ENCODE measurements at regions not wholly inside any gene's neighbourhood (a gene's known extent, or its start where the extent isn't known, plus 50 kb on each side); places are given as distances from the start of the nearest gene placed in this dataset.

GRCh38 chr2:52956118-52956517 lies 811.5 kb upstream of the CHAC2 start:
- no peaks in the 10 kb centered on the region for H3K27me3 ChIP-seq
- no peaks in the 10 kb centered on the region for H4K20me1 ChIP-seq (ENCODE audit: insufficient read depth, poor library complexity, severe bottlenecking)
- no peak overlapping the region for H3K27ac ChIP-seq
- TF ChIP-seq EZH2phosphoT487 (IDR thresholded peaks at IDR 0.05; ENCODE audit: low read depth, severe bottlenecking, unreplicated experiment) (no peak), CTCF (IDR thresholded peaks at IDR 0.05; ENCODE audit: poor library complexity) (no peak), EZH2 (IDR thresholded peaks at IDR 0.05; ENCODE audit: borderline replicate concordance) (no peak)
- 92% methylated on average over 4 of the region's 4 CpGs for WGBS (ENCODE audit: low lambda C conversion rate, missing lambda C conversion rate)
- no peak overlapping the region for H2AFZ ChIP-seq
- no peaks in the 10 kb centered on the region for H3K9me2 ChIP-seq (replicated peaks; ENCODE audit: insufficient read depth)
- H3K36me3 ChIP-seq (replicated peaks; ENCODE audit: insufficient read depth, low read depth), result no peaks in the 10 kb centered on the region
- no peaks in the 10 kb centered on the region for H3K9me3 ChIP-seq (ENCODE audit: low read depth)
- H3K4me3 ChIP-seq, result no peak overlapping the region
- H3K4me2 ChIP-seq, result no peak overlapping the region
- H3K79me2 ChIP-seq, result no peaks in the 10 kb centered on the region
- no peaks in the 10 kb centered on the region for H3K4me1 ChIP-seq (ENCODE audit: insufficient read depth)
- no peak for DNase-seq (ENCODE audit: low spot score)

DNA sequence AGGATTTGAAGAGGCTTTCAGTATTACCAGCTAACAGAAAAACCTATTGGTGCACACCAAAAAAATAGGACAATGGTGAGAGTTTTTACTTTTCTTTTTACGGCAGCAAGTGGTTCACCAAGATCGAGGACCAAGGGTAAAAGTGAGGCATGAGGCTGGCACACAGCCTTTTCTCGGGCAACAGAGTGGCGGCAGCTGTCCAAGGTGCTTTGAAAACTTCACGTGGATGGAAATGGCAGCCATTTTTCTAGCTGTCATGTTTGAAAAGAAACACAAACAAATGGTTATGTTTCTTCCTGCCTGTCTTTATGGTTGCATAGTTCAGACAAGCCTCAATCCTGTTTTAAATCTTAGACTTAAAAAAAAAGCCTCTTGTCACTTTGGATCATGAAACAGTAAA lies 812.5 kb upstream of the CHAC2 start:
- Histone ChIP-seq H3K27me3 (no peaks in the 10 kb centered on the region), H2AFZ (no peak overlapping the region), H4K20me1 (ENCODE audit: insufficient read depth, poor library complexity, severe bottlenecking) (no peaks in the 10 kb centered on the region), H3K4me1 (ENCODE audit: insufficient read depth) (no peaks in the 10 kb centered on the region), H3K27ac (no peak overlapping the region), H3K36me3 (replicated peaks; ENCODE audit: insufficient read depth, low read depth) (no peaks in the 10 kb centered on the region), H3K79me2 (no peaks in the 10 kb centered on the region), H3K4me2 (no peak overlapping the region), H3K4me3 (no peak overlapping the region), H3K9me2 (replicated peaks; ENCODE audit: insufficient read depth) (no peaks in the 10 kb centered on the region), H3K9me3 (ENCODE audit: low read depth) (no peaks in the 10 kb centered on the region)
- 71% methylated on average over 5 of the region's 5 CpGs for WGBS (ENCODE audit: low lambda C conversion rate, missing lambda C conversion rate)
- no peak for DNase-seq (ENCODE audit: low spot score)
- no peak for TF ChIP-seq EZH2phosphoT487 (IDR thresholded peaks at IDR 0.05; ENCODE audit: low read depth, severe bottlenecking, unreplicated experiment)
- no peak for TF ChIP-seq CTCF (IDR thresholded peaks at IDR 0.05; ENCODE audit: poor library complexity)
- no peak for TF ChIP-seq EZH2 (IDR thresholded peaks at IDR 0.05; ENCODE audit: borderline replicate concordance)

DNA sequence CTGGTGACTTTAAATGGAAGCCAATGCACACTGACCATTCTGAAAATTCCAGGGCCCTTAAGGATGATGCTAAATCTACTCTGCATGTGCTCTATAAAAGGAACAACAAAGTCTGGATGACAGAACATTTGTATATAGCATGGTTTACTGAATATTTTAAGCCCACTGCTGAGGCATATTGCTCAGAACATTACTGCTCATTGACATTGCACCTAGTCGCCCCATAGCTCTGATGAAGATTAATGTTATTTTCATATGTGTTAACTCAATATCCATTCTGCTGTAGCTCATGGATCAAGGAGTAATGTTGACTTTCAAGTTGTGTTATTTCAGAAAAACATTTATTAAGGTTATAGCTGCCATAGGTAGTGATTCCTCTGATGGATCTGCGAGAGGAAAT lies 827.5 kb upstream of the CHAC2 start:
- Histone ChIP-seq H4K20me1 (ENCODE audit: insufficient read depth, poor library complexity, severe bottlenecking) (no peaks in the 10 kb centered on the region), H3K4me2 (no peak overlapping the region), H3K79me2 (no peaks in the 10 kb centered on the region), H3K27ac (no peak overlapping the region), H2AFZ (no peak overlapping the region), H3K4me1 (ENCODE audit: insufficient read depth) (no peaks in the 10 kb centered on the region), H3K27me3 (no peaks in the 10 kb centered on the region), H3K9me3 (ENCODE audit: low read depth) (no peaks in the 10 kb centered on the region), H3K4me3 (no peak overlapping the region), H3K9me2 (replicated peaks; ENCODE audit: insufficient read depth) (no peaks in the 10 kb centered on the region), H3K36me3 (replicated peaks; ENCODE audit: insufficient read depth, low read depth) (no peaks in the 10 kb centered on the region)
- TF ChIP-seq EZH2 (IDR thresholded peaks at IDR 0.05; ENCODE audit: borderline replicate concordance) (no peak), CTCF (IDR thresholded peaks at IDR 0.05; ENCODE audit: poor library complexity) (no peak), EZH2phosphoT487 (IDR thresholded peaks at IDR 0.05; ENCODE audit: low read depth, severe bottlenecking, unreplicated experiment) (no peak)
- DNase-seq (ENCODE audit: low spot score), result no peak
- WGBS (ENCODE audit: low lambda C conversion rate, missing lambda C conversion rate), result 100% methylated on average over 2 of the region's 2 CpGs

GRCh38 chr2:52939250-52939649 lies 828.4 kb upstream of the CHAC2 start:
- 100% methylated on average over 2 of the region's 2 CpGs for WGBS (ENCODE audit: low lambda C conversion rate, missing lambda C conversion rate)
- H3K4me2 ChIP-seq, result no peak overlapping the region
- H3K4me3 ChIP-seq, result no peak overlapping the region
- H3K79me2 ChIP-seq, result no peaks in the 10 kb centered on the region
- no peak for DNase-seq (ENCODE audit: low spot score)
- H3K9me2 ChIP-seq (replicated peaks; ENCODE audit: insufficient read depth), result no peaks in the 10 kb centered on the region
- H2AFZ ChIP-seq, result no peak overlapping the region
- H3K36me3 ChIP-seq (replicated peaks; ENCODE audit: insufficient read depth, low read depth), result no peaks in the 10 kb centered on the region
- H3K27me3 ChIP-seq, result no peaks in the 10 kb centered on the region
- H3K27ac ChIP-seq, result no peak overlapping the region
- H4K20me1 ChIP-seq (ENCODE audit: insufficient read depth, poor library complexity, severe bottlenecking), result no peaks in the 10 kb centered on the region
- peaks cover under 1% of the 10 kb centered on the region for H3K4me1 ChIP-seq (ENCODE audit: insufficient read depth)
- no peaks in the 10 kb centered on the region for H3K9me3 ChIP-seq (ENCODE audit: low read depth)
- no peak for TF ChIP-seq EZH2 (IDR thresholded peaks at IDR 0.05; ENCODE audit: borderline replicate concordance)
- no peak for TF ChIP-seq CTCF (IDR thresholded peaks at IDR 0.05; ENCODE audit: poor library complexity)
- no peak for TF ChIP-seq EZH2phosphoT487 (IDR thresholded peaks at IDR 0.05; ENCODE audit: low read depth, severe bottlenecking, unreplicated experiment)
